Uterus (tissue), 3 donors: ENCODE measurements at regions not wholly inside any gene's neighbourhood (a gene's known extent, or its start where the extent isn't known, plus 50 kb on each side); places are given as distances from the start of the nearest gene placed in this dataset.

ENCODE experiments used
- DNase-seq, 2 donors: peaks; one replicate each; pipeline ENCODE4 v3.0.0-alpha.2; 2019 to 2020
- H3K27ac ChIP-seq, 2 donors: fragments of 200-600 bp; sonication (generic); 1 replicate in 1 of 2; 2 replicates in 1 of 2; pipeline ENCODE4 v1.5.1; 2016 to 2018
- H3K27me3 ChIP-seq, 2 donors: fragments of 200-600 bp; sonication (generic); one replicate each; pipeline ENCODE4 v1.5.1; 2018 to 2019; ENCODE audit warnings: control low read depth in 1 of 2
- H3K36me3 ChIP-seq, 2 donors: fragments of 200-600 bp; sonication (generic); one replicate each; pipeline ENCODE4 v1.5.1; 2019; ENCODE audit warnings: control low read depth in 1 of 2
- H3K4me1 ChIP-seq, 2 donors: fragments of 200-600 bp; sonication (generic); one replicate each; pipeline ENCODE4 v1.5.1; 2018 to 2019; ENCODE audit warnings: control low read depth in 1 of 2
- H3K4me3 ChIP-seq, 2 donors: fragments of 200-600 bp; sonication (generic); 1 replicate in 1 of 2; 2 replicates in 1 of 2; pipeline ENCODE4 v1.5.1; 2018 to 2019; ENCODE audit warnings: mild to moderate bottlenecking in 1 of 2
- H3K9me3 ChIP-seq, 2 donors: fragments of 200-600 bp; sonication (generic); one replicate each; pipeline ENCODE4 v1.5.1; 2019; ENCODE audit warnings: control low read depth in 1 of 2
- CTCF ChIP-seq, 4 experiments: fragments of 200-600 bp in 2 of 4; fragments of 450-650 bp in 2 of 4; sonication (generic) in 2 of 4; IDR thresholded peaks; one replicate each; pipeline ENCODE4 v1.5.1; 2016 to 2019; ENCODE audit warnings: antibody characterized with exemption in 4 of 4, mild to moderate bottlenecking in 2 of 4, moderate library complexity in 1 of 4
- POLR2A ChIP-seq, 2 donors: fragments of 450-650 bp; IDR thresholded peaks; one replicate each; pipeline ENCODE4 v1.6.1; 2016; ENCODE audit warnings: antibody characterized with exemption in 2 of 2, mild to moderate bottlenecking in 1 of 2, moderate library complexity in 1 of 2
- intact Hi-C: fragments of 100-400 bp; cut with DNase I; formaldehyde crosslinking; loops from one replicate; pipeline ENCODE4 v1.15.1; 2023; ENCODE audit warnings: low total_unique reads
- donor health status: DM: yes; HTN: yes; CAD: no.

DNA sequence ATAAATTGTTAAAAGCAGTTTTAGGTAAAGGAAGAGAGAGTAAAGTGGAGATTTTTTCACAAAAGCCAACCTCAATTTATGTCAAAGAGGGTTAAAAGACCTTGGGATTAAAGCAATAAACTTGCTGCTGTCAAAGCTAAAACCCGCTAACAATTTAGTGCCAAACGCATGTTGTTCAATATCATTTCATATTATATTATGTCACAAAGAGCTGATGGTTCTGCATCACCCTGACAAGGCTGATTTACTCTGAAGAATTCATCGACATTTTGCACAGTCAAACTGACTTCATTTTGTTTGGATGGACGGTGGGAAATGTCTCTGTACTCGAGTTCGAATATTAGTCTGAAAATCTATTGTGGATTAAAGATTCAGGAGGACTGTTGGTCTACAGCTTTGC is 315.8 kb upstream of the TSHZ3 start:
- H3K4me1 ChIP-seq, result no peaks in the 10 kb centered on the region
- no peaks in the 10 kb centered on the region for H3K36me3 ChIP-seq
- intact Hi-C loops, result no loop called here
- H3K27ac ChIP-seq, result no peak overlapping the region
- H3K9me3 ChIP-seq, result no peaks in the 10 kb centered on the region
- no peak for DNase-seq
- no peaks in the 10 kb centered on the region for H3K27me3 ChIP-seq
- H3K4me3 ChIP-seq, result no peak overlapping the region
- no peak for TF ChIP-seq CTCF (IDR thresholded peaks at IDR 0.05)
- no peak for TF ChIP-seq POLR2A (IDR thresholded peaks at IDR 0.05)

DNA sequence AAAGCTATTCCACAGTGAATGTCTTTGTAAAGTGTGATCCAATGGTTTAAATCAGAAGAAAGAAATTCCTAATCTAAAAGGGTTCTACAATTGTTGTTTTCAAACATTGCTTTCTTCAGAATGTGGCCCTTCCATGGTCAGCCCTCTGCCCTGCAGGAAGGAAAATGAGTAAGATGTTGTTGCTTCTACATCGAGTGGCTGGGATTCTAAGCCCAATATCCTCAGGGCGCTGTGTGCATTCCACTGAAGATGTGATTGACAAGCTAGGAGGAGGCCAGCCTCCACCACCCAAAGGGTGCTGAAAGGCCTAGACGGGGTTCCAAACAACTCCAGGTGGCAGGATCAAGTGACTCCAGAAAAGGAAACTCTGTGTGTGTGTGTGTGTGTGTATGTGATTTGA is 316.9 kb upstream of the TSHZ3 start:
- DNase-seq, result no peak
- Histone ChIP-seq H3K27me3 (no peaks in the 10 kb centered on the region), H3K4me3 (no peak overlapping the region), H3K4me1 (no peaks in the 10 kb centered on the region), H3K27ac (no peak overlapping the region), H3K9me3 (no peaks in the 10 kb centered on the region), H3K36me3 (no peaks in the 10 kb centered on the region)
- TF ChIP-seq POLR2A (IDR thresholded peaks at IDR 0.05) (no peak), CTCF (IDR thresholded peaks at IDR 0.05) (no peak)
- intact Hi-C loops, result no loop called here

- DNase-seq, result no peak
- Histone ChIP-seq H3K36me3 (no peaks in the 10 kb centered on the region), H3K27me3 (no peaks in the 10 kb centered on the region), H3K27ac (no peak overlapping the region), H3K9me3 (no peaks in the 10 kb centered on the region), H3K4me1 (no peaks in the 10 kb centered on the region), H3K4me3 (no peak overlapping the region)
- intact Hi-C loops, result no loop called here
- TF ChIP-seq POLR2A (IDR thresholded peaks at IDR 0.05), result no peak
- TF ChIP-seq CTCF (IDR thresholded peaks at IDR 0.05), result no peak
Measured at GRCh38 chr19:31667106-31667505, 317.9 kb upstream of the TSHZ3 start.

DNA sequence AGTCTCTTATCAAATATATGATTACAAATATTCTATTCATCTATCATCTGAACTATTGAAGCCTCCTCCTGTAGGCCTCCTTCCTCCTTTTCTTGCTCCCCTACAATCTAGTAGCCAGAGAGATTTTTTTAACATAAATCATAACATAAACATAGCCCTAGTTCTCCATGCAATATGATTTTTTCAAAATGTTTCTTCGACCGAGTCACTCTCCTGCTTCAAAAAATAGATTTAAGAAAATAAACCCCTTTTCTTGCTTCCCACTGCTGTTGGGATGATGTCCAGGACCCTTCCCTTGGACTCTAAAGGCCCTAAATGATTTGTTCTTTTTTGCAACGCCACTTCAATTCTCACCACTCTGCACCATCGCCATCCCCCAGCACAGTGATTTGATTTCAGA is 319.7 kb upstream of the TSHZ3 start:
- intact Hi-C loops, result no loop called here
- no peaks in the 10 kb centered on the region for H3K4me1 ChIP-seq
- no peak for DNase-seq
- H3K27me3 ChIP-seq, result no peaks in the 10 kb centered on the region
- no peak overlapping the region for H3K4me3 ChIP-seq
- no peak overlapping the region for H3K27ac ChIP-seq
- H3K9me3 ChIP-seq, result no peaks in the 10 kb centered on the region
- no peaks in the 10 kb centered on the region for H3K36me3 ChIP-seq
- TF ChIP-seq CTCF (IDR thresholded peaks at IDR 0.05) (no peak), POLR2A (IDR thresholded peaks at IDR 0.05) (no peak)

- H3K36me3 ChIP-seq, result no peaks in the 10 kb centered on the region
- DNase-seq, result no peak
- H3K27me3 ChIP-seq, result no peaks in the 10 kb centered on the region
- H3K4me3 ChIP-seq, result no peak overlapping the region
- intact Hi-C loops, result no loop called here
- TF ChIP-seq POLR2A (IDR thresholded peaks at IDR 0.05) (no peak), CTCF (IDR thresholded peaks at IDR 0.05) (no peak)
- no peaks in the 10 kb centered on the region for H3K4me1 ChIP-seq
- H3K9me3 ChIP-seq, result no peaks in the 10 kb centered on the region
- no peak overlapping the region for H3K27ac ChIP-seq
Measured at GRCh38 chr19:31670931-31671330, 321.7 kb upstream of the TSHZ3 start.
